H1 (cell line): ENCODE measurements at regions not wholly inside any gene's neighbourhood (a gene's known extent, or its start where the extent isn't known, plus 50 kb on each side); places are given as distances from the start of the nearest gene placed in this dataset.

Source experiments
- CHD1 ChIP-seq: IDR thresholded peaks from 2 replicates; pipeline ENCODE4 v1.6.1; 2012; ENCODE audit warnings: low read depth, low read length, improper control_type of control experiment
- FOSL1 ChIP-seq: IDR thresholded peaks from 2 replicates; pipeline ENCODE4 v1.6.1; 2011; ENCODE audit warnings: mild to moderate bottlenecking, low read depth, low read length, moderate library complexity; ENCODE audit not compliant: insufficient read depth
- GABPA ChIP-seq: IDR thresholded peaks from 2 replicates; pipeline ENCODE4 v1.6.1; 2011; ENCODE audit warnings: mild to moderate bottlenecking, low read length, moderate library complexity, borderline replicate concordance; ENCODE audit not compliant: insufficient read depth
- KDM1A ChIP-seq: fragments of 200-600, 300-600 bp; sonication (generic); IDR thresholded peaks from 2 replicates; pipeline ENCODE4 v1.7.1; 2016; ENCODE audit warnings: mild to moderate bottlenecking, low read length, borderline replicate concordance
- KDM5A ChIP-seq: fragments of 200-600 bp; IDR thresholded peaks from 2 replicates; pipeline ENCODE4 v1.7.1; 2012; ENCODE audit warnings: mild to moderate bottlenecking, low read length, inconsistent platforms, mixed read lengths
- SIRT6 ChIP-seq: IDR thresholded peaks from one replicate; pipeline ENCODE4 v1.7.1; 2012; ENCODE audit warnings: low read length, inconsistent platforms
- TBP ChIP-seq: IDR thresholded peaks from 2 replicates; pipeline ENCODE4 v1.6.1; 2011; ENCODE audit warnings: low read depth, low read length, improper control_type of control experiment
- TF ChIP-seq, protein P1 (sequence below): fragments of 300-600 bp; sonication (generic); IDR thresholded peaks from 2 replicates; pipeline ENCODE4 v1.7.1; 2012; ENCODE audit warnings: low read length, moderate library complexity, mild to moderate bottlenecking, inconsistent platforms; ENCODE audit not compliant: insufficient replicate concordance
- TF ChIP-seq, protein P2 (sequence below): IDR thresholded peaks from 2 replicates; pipeline ENCODE4 v1.6.1; 2012; ENCODE audit warnings: low read length, inconsistent platforms

DNA sequence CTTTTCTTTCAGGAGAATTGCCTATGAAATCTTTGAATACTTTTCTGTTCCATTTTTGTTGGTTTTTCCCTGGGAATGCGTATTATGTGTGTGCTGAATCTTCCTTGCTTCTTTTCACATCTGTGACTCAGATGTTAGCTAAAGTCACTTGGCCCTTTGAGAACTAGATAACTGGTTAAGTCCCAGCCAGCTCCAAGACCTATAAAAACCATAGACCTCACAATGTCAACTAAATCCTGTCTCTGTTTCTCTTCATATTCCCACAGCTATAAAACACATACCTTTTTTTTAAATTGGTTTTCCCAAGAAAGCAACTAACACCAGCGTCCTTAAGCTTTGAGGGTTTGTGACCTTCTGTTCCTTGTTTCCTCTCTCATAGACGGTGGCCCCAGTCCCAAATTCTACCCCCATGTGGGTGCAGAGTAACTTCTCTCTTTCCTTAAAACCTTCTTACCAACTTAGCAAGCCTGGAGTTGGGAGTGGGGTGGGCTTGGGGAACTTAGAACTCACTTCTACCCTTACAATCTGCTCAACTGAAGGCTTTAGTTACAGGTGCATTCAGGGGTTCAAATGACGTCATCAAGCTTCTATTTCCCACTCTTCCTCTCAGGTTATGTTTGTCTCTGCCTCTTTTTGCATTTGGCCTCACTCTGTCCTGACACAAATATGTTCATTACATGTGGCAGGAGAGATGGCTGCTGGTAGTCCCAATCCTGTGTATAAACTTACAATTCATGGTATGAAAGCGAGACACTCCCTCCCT, 58.1 kb upstream of the TGIF1 start (continued):
- TF ChIP-seq, protein P1, sequence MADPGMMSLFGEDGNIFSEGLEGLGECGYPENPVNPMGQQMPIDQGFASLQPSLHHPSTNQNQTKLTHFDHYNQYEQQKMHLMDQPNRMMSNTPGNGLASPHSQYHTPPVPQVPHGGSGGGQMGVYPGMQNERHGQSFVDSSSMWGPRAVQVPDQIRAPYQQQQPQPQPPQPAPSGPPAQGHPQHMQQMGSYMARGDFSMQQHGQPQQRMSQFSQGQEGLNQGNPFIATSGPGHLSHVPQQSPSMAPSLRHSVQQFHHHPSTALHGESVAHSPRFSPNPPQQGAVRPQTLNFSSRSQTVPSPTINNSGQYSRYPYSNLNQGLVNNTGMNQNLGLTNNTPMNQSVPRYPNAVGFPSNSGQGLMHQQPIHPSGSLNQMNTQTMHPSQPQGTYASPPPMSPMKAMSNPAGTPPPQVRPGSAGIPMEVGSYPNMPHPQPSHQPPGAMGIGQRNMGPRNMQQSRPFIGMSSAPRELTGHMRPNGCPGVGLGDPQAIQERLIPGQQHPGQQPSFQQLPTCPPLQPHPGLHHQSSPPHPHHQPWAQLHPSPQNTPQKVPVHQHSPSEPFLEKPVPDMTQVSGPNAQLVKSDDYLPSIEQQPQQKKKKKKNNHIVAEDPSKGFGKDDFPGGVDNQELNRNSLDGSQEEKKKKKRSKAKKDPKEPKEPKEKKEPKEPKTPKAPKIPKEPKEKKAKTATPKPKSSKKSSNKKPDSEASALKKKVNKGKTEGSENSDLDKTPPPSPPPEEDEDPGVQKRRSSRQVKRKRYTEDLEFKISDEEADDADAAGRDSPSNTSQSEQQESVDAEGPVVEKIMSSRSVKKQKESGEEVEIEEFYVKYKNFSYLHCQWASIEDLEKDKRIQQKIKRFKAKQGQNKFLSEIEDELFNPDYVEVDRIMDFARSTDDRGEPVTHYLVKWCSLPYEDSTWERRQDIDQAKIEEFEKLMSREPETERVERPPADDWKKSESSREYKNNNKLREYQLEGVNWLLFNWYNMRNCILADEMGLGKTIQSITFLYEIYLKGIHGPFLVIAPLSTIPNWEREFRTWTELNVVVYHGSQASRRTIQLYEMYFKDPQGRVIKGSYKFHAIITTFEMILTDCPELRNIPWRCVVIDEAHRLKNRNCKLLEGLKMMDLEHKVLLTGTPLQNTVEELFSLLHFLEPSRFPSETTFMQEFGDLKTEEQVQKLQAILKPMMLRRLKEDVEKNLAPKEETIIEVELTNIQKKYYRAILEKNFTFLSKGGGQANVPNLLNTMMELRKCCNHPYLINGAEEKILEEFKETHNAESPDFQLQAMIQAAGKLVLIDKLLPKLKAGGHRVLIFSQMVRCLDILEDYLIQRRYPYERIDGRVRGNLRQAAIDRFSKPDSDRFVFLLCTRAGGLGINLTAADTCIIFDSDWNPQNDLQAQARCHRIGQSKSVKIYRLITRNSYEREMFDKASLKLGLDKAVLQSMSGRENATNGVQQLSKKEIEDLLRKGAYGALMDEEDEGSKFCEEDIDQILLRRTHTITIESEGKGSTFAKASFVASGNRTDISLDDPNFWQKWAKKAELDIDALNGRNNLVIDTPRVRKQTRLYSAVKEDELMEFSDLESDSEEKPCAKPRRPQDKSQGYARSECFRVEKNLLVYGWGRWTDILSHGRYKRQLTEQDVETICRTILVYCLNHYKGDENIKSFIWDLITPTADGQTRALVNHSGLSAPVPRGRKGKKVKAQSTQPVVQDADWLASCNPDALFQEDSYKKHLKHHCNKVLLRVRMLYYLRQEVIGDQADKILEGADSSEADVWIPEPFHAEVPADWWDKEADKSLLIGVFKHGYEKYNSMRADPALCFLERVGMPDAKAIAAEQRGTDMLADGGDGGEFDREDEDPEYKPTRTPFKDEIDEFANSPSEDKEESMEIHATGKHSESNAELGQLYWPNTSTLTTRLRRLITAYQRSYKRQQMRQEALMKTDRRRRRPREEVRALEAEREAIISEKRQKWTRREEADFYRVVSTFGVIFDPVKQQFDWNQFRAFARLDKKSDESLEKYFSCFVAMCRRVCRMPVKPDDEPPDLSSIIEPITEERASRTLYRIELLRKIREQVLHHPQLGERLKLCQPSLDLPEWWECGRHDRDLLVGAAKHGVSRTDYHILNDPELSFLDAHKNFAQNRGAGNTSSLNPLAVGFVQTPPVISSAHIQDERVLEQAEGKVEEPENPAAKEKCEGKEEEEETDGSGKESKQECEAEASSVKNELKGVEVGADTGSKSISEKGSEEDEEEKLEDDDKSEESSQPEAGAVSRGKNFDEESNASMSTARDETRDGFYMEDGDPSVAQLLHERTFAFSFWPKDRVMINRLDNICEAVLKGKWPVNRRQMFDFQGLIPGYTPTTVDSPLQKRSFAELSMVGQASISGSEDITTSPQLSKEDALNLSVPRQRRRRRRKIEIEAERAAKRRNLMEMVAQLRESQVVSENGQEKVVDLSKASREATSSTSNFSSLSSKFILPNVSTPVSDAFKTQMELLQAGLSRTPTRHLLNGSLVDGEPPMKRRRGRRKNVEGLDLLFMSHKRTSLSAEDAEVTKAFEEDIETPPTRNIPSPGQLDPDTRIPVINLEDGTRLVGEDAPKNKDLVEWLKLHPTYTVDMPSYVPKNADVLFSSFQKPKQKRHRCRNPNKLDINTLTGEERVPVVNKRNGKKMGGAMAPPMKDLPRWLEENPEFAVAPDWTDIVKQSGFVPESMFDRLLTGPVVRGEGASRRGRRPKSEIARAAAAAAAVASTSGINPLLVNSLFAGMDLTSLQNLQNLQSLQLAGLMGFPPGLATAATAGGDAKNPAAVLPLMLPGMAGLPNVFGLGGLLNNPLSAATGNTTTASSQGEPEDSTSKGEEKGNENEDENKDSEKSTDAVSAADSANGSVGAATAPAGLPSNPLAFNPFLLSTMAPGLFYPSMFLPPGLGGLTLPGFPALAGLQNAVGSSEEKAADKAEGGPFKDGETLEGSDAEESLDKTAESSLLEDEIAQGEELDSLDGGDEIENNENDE, result no peak
- TF ChIP-seq GABPA (no peak), SIRT6 (no peak), KDM1A (no peak), KDM5A (no peak), CHD1 (no peak), FOSL1 (no peak), TBP (no peak)
- TF ChIP-seq, protein P2, sequence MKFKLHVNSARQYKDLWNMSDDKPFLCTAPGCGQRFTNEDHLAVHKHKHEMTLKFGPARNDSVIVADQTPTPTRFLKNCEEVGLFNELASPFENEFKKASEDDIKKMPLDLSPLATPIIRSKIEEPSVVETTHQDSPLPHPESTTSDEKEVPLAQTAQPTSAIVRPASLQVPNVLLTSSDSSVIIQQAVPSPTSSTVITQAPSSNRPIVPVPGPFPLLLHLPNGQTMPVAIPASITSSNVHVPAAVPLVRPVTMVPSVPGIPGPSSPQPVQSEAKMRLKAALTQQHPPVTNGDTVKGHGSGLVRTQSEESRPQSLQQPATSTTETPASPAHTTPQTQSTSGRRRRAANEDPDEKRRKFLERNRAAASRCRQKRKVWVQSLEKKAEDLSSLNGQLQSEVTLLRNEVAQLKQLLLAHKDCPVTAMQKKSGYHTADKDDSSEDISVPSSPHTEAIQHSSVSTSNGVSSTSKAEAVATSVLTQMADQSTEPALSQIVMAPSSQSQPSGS, result no peak
